Endodermal cell (in vitro differentiated cells): ENCODE measurements at regions not wholly inside any gene's neighbourhood (a gene's known extent, or its start where the extent isn't known, plus 50 kb on each side); places are given as distances from the start of the nearest gene placed in this dataset.

Experiments used
- DNase-seq: peaks from one replicate; pipeline ENCODE4 v3.0.0-alpha.2; 2017
- H3K27ac ChIP-seq: 2 replicates; pipeline ENCODE4 v1.5.1; 2013; ENCODE audit warnings: mild to moderate bottlenecking, low read depth, low read length, moderate library complexity
- H3K27me3 ChIP-seq: 2 replicates; pipeline ENCODE4 v1.6.1; 2013; ENCODE audit warnings: mild to moderate bottlenecking, low read length, moderate library complexity; ENCODE audit not compliant: insufficient read depth, control insufficient read depth, poor library complexity, severe bottlenecking
- H3K36me3 ChIP-seq: 2 replicates; pipeline ENCODE4 v1.7.0; 2013; ENCODE audit warnings: mild to moderate bottlenecking, low read length, moderate library complexity; ENCODE audit not compliant: control insufficient read depth, insufficient read depth
- H3K4me1 ChIP-seq: one replicate; pipeline ENCODE4 v1.7.0; 2013; ENCODE audit warnings: low read length; ENCODE audit not compliant: control insufficient read depth, insufficient read depth
- H3K4me3 ChIP-seq: 2 replicates; pipeline ENCODE4 v1.5.1; 2013; ENCODE audit warnings: mild to moderate bottlenecking, low read length, moderate library complexity
- H3K9ac ChIP-seq: 2 replicates; pipeline ENCODE4 v1.6.1; 2013; ENCODE audit warnings: mild to moderate bottlenecking, low read length, moderate library complexity; ENCODE audit not compliant: poor library complexity, severe bottlenecking; ENCODE audit errors: extremely low read depth
- H3K9me3 ChIP-seq: 2 replicates; pipeline ENCODE4 v1.6.1; 2013; ENCODE audit warnings: mild to moderate bottlenecking, low read length, moderate library complexity; ENCODE audit not compliant: control insufficient read depth
- H3K27ac Mint-ChIP-seq: 2 replicates; pipeline ENCODE4 v1.8.0; 2020; ENCODE audit warnings: mixed read lengths
- H3K27me3 Mint-ChIP-seq: 2 replicates; pipeline ENCODE4 v1.8.0; 2021; ENCODE audit warnings: mild to moderate bottlenecking, mixed read lengths; ENCODE audit not compliant: insufficient read depth
- H3K36me3 Mint-ChIP-seq: 2 replicates; pipeline ENCODE4 v1.8.0; 2020; ENCODE audit warnings: low read depth, mixed read lengths
- H3K4me1 Mint-ChIP-seq: 2 replicates; pipeline ENCODE4 v1.8.0; 2020; ENCODE audit warnings: mixed read lengths
- H3K4me3 Mint-ChIP-seq: 2 replicates; pipeline ENCODE4 v1.8.0; 2020; ENCODE audit warnings: mild to moderate bottlenecking, moderate library complexity, mixed read lengths
- H3K9me3 Mint-ChIP-seq: 2 replicates; pipeline ENCODE4 v1.8.0; 2020; ENCODE audit warnings: mild to moderate bottlenecking, mixed read lengths
- WGBS, 2 experiments: methylation state at CpG; one replicate each; pipeline versions ENCODE4 v1.1.5 to v1.1.7; 2013; ENCODE audit warnings: missing lambda C conversion rate in 2 of 2, mixed read lengths in 1 of 2; ENCODE audit not compliant: insufficient coverage in 1 of 2, insufficient read length in 1 of 2; 5-methylcytosine and 5-hydroxymethylcytosine counted together
- TF ChIP-seq, protein P1 (sequence below): fragments of 200-600 bp; sonication (generic); conservative IDR thresholded peaks from 2 replicates; pipeline ENCODE4 v1.5.0; 2021; ENCODE audit warnings: antibody characterized with exemption, mild to moderate bottlenecking

DNA sequence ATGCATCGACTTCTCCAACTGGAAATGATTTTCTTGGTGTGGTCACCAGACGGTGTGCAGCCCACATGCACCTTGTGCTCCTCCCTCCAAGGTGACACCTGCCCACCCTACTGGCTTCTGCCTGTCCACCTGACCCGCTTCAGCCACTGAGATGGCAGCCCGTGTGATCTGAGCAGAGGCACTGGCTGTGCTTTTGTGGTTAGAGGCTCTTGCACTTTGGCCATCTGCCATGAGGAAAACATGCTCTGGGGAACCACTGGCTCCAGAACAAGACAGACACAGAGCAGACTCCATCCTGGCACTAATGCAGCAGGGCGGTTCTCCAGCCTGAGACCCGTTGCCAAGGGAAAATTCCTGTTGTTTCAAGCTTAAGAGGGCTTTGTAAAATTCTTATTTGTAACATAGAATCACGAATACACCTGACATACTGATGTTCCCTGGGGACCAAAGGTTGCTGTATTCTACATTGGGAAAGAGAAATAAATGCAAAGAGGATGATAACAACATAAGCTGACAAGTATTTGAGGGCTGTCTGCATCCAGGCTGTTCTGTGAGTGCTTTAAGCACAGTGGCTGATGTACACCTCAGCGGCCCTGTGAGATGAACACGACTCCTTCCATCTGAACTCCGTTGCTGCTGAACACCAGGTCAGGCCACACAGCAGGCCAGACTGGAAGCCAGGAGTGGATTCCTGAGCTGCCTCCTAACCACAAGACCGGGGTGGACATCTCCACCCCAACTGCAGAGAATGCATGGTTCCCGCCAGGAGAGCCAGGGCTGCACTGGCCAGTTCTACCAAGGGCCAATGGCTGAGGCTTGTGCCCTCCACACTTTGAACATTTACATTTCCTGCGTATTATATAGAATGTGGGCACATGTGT is 820.4 kb downstream of the GALR1 start:
- Histone ChIP-seq H3K9me3 (no peaks in the 10 kb centered on the region), H3K27ac (no peak overlapping the region), H3K9ac (no peak overlapping the region), H3K4me3 (no peak overlapping the region), H3K36me3 (no peaks in the 10 kb centered on the region), H3K4me1 (no peaks in the 10 kb centered on the region), H3K27me3 (no peaks in the 10 kb centered on the region)
- no peaks in the 10 kb centered on the region for H3K36me3 Mint-ChIP-seq
- TF ChIP-seq, protein P1, sequence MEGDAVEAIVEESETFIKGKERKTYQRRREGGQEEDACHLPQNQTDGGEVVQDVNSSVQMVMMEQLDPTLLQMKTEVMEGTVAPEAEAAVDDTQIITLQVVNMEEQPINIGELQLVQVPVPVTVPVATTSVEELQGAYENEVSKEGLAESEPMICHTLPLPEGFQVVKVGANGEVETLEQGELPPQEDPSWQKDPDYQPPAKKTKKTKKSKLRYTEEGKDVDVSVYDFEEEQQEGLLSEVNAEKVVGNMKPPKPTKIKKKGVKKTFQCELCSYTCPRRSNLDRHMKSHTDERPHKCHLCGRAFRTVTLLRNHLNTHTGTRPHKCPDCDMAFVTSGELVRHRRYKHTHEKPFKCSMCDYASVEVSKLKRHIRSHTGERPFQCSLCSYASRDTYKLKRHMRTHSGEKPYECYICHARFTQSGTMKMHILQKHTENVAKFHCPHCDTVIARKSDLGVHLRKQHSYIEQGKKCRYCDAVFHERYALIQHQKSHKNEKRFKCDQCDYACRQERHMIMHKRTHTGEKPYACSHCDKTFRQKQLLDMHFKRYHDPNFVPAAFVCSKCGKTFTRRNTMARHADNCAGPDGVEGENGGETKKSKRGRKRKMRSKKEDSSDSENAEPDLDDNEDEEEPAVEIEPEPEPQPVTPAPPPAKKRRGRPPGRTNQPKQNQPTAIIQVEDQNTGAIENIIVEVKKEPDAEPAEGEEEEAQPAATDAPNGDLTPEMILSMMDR, result no peak
- H3K4me3 Mint-ChIP-seq, result no peak overlapping the region
- no peaks in the 10 kb centered on the region for H3K27me3 Mint-ChIP-seq
- 92 to 93% methylated on average over 11 to 13 of the region's 13 CpGs for WGBS, 2 experiments
- H3K4me1 Mint-ChIP-seq, result peaks cover 7% of the 10 kb centered on the region
- H3K27ac Mint-ChIP-seq, result no peak overlapping the region
- DNase-seq, result no peak
- peaks cover 12% of the 10 kb centered on the region for H3K9me3 Mint-ChIP-seq

DNA sequence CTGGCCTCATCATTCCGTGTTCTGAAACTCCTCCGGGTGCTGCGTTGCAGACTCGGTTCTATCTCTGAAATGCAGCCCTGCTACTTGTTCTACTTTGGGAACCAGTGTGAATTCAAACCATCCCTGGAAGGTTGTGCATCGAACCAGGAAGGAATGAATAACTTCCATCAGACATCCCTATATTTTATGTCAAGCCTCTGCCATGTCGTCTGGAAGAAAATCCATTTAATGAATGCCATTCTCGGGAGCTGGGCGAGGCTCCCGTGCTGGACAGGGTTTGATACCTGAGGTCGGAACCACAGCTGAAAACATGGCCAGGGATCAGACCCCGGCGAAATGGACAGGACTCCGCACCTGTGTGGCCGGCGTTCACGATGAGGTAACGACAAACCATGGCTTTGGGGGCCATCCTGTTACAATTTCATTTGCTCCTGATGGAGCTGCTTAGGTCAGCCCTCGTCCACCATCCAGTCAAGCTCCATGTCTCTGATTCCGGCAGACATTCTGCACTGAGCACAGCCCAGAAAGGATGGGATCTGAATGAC is 821.6 kb downstream of the GALR1 start:
- no peaks in the 10 kb centered on the region for H3K27me3 ChIP-seq
- Mint-ChIP-seq H3K27me3 (no peaks in the 10 kb centered on the region), H3K36me3 (no peaks in the 10 kb centered on the region), H3K9me3 (peaks cover 8% of the 10 kb centered on the region), H3K4me3 (no peak overlapping the region), H3K4me1 (peaks cover 7% of the 10 kb centered on the region), H3K27ac (no peak overlapping the region)
- no peak overlapping the region for H3K4me3 ChIP-seq
- TF ChIP-seq, protein P1, result no peak
- no peak for DNase-seq
- WGBS, 2 experiments, result 89 to 92% methylated on average over 19 of the region's 19 CpGs
- no peak overlapping the region for H3K27ac ChIP-seq
- no peak overlapping the region for H3K9ac ChIP-seq
- H3K9me3 ChIP-seq, result no peaks in the 10 kb centered on the region
- H3K36me3 ChIP-seq, result no peaks in the 10 kb centered on the region
- no peaks in the 10 kb centered on the region for H3K4me1 ChIP-seq

DNA sequence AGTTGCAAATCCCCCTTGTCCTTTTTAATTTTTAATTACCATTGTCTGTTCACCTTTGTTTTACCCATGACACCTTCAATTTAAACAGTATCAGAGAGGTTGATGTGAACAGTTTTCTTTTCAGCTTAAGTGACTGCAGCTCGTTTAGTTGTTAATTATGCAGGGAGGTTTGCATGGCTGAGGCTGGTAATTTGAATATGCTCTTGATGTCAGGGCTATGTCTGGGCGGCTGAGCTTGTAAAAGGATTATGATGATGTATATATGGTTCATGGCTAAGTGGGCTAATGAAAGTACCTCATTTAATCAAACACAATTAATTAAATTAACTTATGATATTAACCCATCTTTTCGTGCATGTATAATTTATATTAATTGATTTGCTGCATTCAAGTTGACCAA is 822.1 kb downstream of the GALR1 start:
- TF ChIP-seq, protein P1, result no peak
- H3K27me3 ChIP-seq, result no peaks in the 10 kb centered on the region
- no peaks in the 10 kb centered on the region for H3K36me3 ChIP-seq
- 88% methylated on average over 3 of the region's 3 CpGs; no CpG with 5 or more reads in 1 of the 2 experiments for WGBS, 2 experiments
- DNase-seq, result no peak
- H3K36me3 Mint-ChIP-seq, result no peaks in the 10 kb centered on the region
- H3K9me3 ChIP-seq, result no peaks in the 10 kb centered on the region
- H3K4me1 Mint-ChIP-seq, result peaks cover 7% of the 10 kb centered on the region
- peaks cover 6% of the 10 kb centered on the region for H3K9me3 Mint-ChIP-seq
- no peak overlapping the region for H3K4me3 ChIP-seq
- H3K27ac Mint-ChIP-seq, result no peak overlapping the region
- no peaks in the 10 kb centered on the region for H3K4me1 ChIP-seq
- no peak overlapping the region for H3K27ac ChIP-seq
- no peak overlapping the region for H3K4me3 Mint-ChIP-seq
- H3K27me3 Mint-ChIP-seq, result no peaks in the 10 kb centered on the region
- no peak overlapping the region for H3K9ac ChIP-seq
